Stomach (tissue), 8 donors: ENCODE measurements at regions not wholly inside any gene's neighbourhood (a gene's known extent, or its start where the extent isn't known, plus 50 kb on each side); places are given as distances from the start of the nearest gene placed in this dataset.

Experiments used
- DNase-seq, 2 donors: peaks; one replicate each; pipeline versions ENCODE4 v3.0.0 to v3.0.0-alpha.2; 2013 to 2019
- H3K27ac ChIP-seq, 5 donors: fragments of 200-600 bp in 4 of 5; sonication (generic) in 4 of 5; one replicate each; pipeline ENCODE4 v1.5.1; 2013 to 2019; ENCODE audit warnings: mild to moderate bottlenecking in 1 of 5, moderate library complexity in 1 of 5
- H3K27me3 ChIP-seq, 3 donors: fragments of 200-600 bp; sonication (generic); one replicate each; pipeline ENCODE4 v1.5.1; 2017 to 2019; ENCODE audit warnings: mixed run types in 1 of 3
- H3K36me3 ChIP-seq, 4 donors: fragments of 200-600 bp; sonication (generic); 1 replicate in 3 of 4; 2 replicates in 1 of 4; pipeline ENCODE4 v1.5.1; 2016 to 2019
- H3K4me1 ChIP-seq, 4 donors: fragments of 200-600 bp; sonication (generic); one replicate each; pipeline ENCODE4 v1.5.1; 2016 to 2019
- H3K4me3 ChIP-seq, 4 donors: fragments of 200-600 bp; sonication (generic) in 3 of 4; one replicate each; pipeline ENCODE4 v1.5.1; 2016 to 2019; ENCODE audit warnings: mild to moderate bottlenecking in 1 of 4
- H3K9me3 ChIP-seq, 4 donors: fragments of 200-600 bp; sonication (generic); one replicate each; pipeline ENCODE4 v1.5.1; 2016 to 2019
- EP300 ChIP-seq: sonication (generic); formaldehyde crosslinking; IDR thresholded peaks from one replicate; pipeline ENCODE4 v1.6.1; 2017; ENCODE audit warnings: antibody characterized with exemption
- POLR2A ChIP-seq, 4 donors: fragments of 450-650 bp; IDR thresholded peaks; one replicate each; pipeline ENCODE4 v1.6.1; 2016; ENCODE audit warnings: antibody characterized with exemption in 4 of 4, control low read depth in 2 of 4, mild to moderate bottlenecking in 1 of 4, moderate library complexity in 1 of 4
- POLR2AphosphoS5 ChIP-seq, 3 donors: sonication (generic); formaldehyde crosslinking; IDR thresholded peaks; one replicate each; pipeline ENCODE4 v1.6.1; 2016; ENCODE audit warnings: antibody characterized with exemption in 3 of 3
- WGBS, 5 donors: extraction: QIAGEN DNeasy Blood & Tissue Kit in 3 of 5; methylation state at CpG; one replicate each; pipeline versions ENCODE4 v1.1.5 to v1.1.7; 2013 to 2018; 5-methylcytosine and 5-hydroxymethylcytosine counted together
- intact Hi-C: fragments of 100-400 bp; cut with DNase I; formaldehyde crosslinking; loops from one replicate; pipeline ENCODE4 v1.15.1; 2023; ENCODE audit warnings: low total_unique reads
- TF ChIP-seq, protein P1 (sequence below), 7 experiments: fragments of 450-650 bp in 4 of 7; fragments of 200-600 bp in 3 of 7; sonication (generic) in 3 of 7; IDR thresholded peaks; one replicate each; pipeline ENCODE4 v1.5.1; 2016 to 2019; ENCODE audit warnings: antibody characterized with exemption in 7 of 7, control low read depth in 2 of 7, mild to moderate bottlenecking in 1 of 7
- donor health status: healthy with polysubstance abuse.
- donor health status: Bipolar disorder and iron deficiency.
- donor health status: healthy.

DNA sequence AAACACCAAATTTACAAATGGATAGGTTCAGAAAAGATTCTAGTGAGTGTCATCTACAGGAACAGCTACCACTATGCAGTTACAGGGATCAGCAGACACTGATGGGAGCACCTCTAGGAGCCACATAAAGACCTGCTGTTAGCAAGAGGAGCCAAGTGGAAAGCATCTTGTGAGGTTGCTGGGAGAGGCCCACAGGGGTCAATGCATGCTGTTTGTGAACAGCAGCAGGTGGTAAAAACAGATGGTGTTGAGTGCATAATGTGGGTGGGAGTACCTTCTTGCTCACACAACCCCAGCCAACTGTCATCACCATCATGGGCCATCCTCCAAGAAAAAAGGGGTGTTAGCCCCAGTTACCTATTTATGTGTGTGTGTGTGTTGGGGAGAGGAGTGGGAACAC, 215.2 kb upstream of the SSTR1 start:
- Histone ChIP-seq H3K4me3 (no peak overlapping the region), H3K9me3 (no peaks in the 10 kb centered on the region), H3K4me1 (no peaks in the 10 kb centered on the region), H3K27me3 (no peaks in the 10 kb centered on the region), H3K27ac (no peak overlapping the region), H3K36me3 (no peaks in the 10 kb centered on the region)
- peak in 1 of 2 donors; percentile 9 for DNase-seq
- TF ChIP-seq POLR2A (IDR thresholded peaks at IDR 0.05) (no peak), EP300 (no peak), POLR2AphosphoS5 (IDR thresholded peaks at IDR 0.05) (no peak)
- TF ChIP-seq, protein P1, sequence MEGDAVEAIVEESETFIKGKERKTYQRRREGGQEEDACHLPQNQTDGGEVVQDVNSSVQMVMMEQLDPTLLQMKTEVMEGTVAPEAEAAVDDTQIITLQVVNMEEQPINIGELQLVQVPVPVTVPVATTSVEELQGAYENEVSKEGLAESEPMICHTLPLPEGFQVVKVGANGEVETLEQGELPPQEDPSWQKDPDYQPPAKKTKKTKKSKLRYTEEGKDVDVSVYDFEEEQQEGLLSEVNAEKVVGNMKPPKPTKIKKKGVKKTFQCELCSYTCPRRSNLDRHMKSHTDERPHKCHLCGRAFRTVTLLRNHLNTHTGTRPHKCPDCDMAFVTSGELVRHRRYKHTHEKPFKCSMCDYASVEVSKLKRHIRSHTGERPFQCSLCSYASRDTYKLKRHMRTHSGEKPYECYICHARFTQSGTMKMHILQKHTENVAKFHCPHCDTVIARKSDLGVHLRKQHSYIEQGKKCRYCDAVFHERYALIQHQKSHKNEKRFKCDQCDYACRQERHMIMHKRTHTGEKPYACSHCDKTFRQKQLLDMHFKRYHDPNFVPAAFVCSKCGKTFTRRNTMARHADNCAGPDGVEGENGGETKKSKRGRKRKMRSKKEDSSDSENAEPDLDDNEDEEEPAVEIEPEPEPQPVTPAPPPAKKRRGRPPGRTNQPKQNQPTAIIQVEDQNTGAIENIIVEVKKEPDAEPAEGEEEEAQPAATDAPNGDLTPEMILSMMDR (IDR thresholded peaks at IDR 0.05): no peak
- intact Hi-C loops: no loop called here

DNA sequence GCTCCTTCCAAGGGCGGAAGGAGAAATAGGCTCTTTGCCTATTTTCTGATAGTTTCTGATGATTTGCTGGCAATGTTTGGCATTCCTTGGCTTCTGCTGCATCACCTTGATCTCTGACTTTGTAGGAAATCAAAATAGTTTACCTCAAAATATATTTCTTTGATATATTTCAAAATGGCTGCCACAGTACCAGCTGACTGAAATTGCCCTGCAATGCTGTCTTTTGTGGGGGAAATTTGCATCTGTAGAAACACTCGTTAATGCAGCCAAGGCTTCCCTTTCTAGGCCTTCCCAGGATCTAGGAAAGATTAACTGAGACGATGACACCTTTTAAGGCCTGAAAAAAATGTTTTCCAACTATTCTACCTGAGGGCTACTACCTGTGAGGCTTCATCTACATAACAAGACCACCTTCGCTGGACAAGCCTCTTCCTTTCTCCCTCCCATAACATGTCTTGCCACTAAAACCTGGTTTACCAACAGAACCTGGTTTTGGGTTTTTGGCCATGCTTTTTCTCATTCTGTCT, 212.8 kb upstream of the SSTR1 start:
- H3K9me3 ChIP-seq: no peaks in the 10 kb centered on the region
- TF ChIP-seq POLR2AphosphoS5 (IDR thresholded peaks at IDR 0.05) (no peak), EP300 (no peak), POLR2A (IDR thresholded peaks at IDR 0.05) (no peak)
- TF ChIP-seq, protein P1 (IDR thresholded peaks at IDR 0.05): no peak
- no peaks in the 10 kb centered on the region for H3K36me3 ChIP-seq
- WGBS, 5 donors: 87 to 93% (median 90%) methylated on average over 4 of the region's 4 CpGs
- intact Hi-C loops: no loop called here
- H3K4me3 ChIP-seq: no peak overlapping the region
- H3K27me3 ChIP-seq: no peaks in the 10 kb centered on the region
- no peak for DNase-seq
- no peak overlapping the region for H3K27ac ChIP-seq
- H3K4me1 ChIP-seq: no peaks in the 10 kb centered on the region

DNA sequence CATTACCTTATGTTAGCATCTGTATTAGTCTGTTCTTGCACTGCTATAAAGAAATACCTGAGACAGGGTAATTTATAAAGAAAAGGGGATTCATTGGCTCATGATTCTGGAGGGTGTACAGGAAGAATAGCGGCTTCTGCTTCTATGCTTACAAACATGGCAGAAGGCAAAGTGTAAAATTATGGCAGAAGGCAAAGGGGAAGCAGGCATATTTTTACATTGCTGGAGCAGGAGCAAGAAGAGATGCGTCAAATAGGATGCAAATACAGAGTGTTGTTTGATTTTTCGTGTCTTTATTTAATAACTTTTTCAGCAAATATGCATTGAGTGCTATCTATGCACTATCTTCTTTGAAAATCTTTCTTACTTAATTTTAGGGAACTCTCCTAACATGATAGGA, 210.7 kb upstream of the SSTR1 start:
- H3K9me3 ChIP-seq: no peaks in the 10 kb centered on the region
- H3K4me1 ChIP-seq: no peaks in the 10 kb centered on the region
- no peak overlapping the region for H3K4me3 ChIP-seq
- H3K27me3 ChIP-seq: no peaks in the 10 kb centered on the region
- 92 to 97% (median 94%) methylated on average over 3 of the region's 3 CpGs for WGBS, 5 donors
- intact Hi-C loops: no loop called here
- TF ChIP-seq, protein P1 (IDR thresholded peaks at IDR 0.05): no peak
- no peak for TF ChIP-seq POLR2A (IDR thresholded peaks at IDR 0.05)
- TF ChIP-seq POLR2AphosphoS5 (IDR thresholded peaks at IDR 0.05): no peak
- TF ChIP-seq EP300: no peak
- no peak overlapping the region for H3K27ac ChIP-seq
- DNase-seq: no peak
- no peaks in the 10 kb centered on the region for H3K36me3 ChIP-seq

DNA sequence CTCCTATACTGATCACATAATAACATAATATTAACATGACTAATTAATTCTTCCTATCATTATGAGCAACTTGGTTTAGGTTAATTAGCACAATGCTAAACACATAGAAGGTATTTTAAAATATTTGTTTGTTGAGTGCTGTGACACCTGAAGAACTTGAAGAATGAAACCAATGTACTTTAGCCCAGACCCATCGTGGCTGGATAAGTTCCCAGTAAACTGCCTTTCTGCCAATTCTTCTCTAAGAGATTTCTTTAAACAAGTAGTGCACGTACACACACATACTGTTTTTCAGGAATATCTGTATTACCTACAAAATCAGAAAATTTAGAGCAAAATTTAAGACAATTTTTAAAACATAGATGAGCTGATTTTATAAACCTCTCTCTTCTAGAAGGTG, 207.4 kb upstream of the SSTR1 start:
- H3K9me3 ChIP-seq: no peaks in the 10 kb centered on the region
- H3K4me3 ChIP-seq: no peak overlapping the region
- H3K27me3 ChIP-seq: no peaks in the 10 kb centered on the region
- WGBS, 5 donors: 17 to 37% (median 24%) methylated on average over 2 of the region's 2 CpGs
- no peaks in the 10 kb centered on the region for H3K4me1 ChIP-seq
- H3K27ac ChIP-seq: no peak overlapping the region
- intact Hi-C loops: no loop called here
- no peaks in the 10 kb centered on the region for H3K36me3 ChIP-seq
- no peak for DNase-seq
- TF ChIP-seq EP300: no peak
- no peak for TF ChIP-seq POLR2AphosphoS5 (IDR thresholded peaks at IDR 0.05)
- TF ChIP-seq, protein P1 (IDR thresholded peaks at IDR 0.05): no peak
- TF ChIP-seq POLR2A (IDR thresholded peaks at IDR 0.05): no peak
